Naive thymus-derived CD4-positive, alpha-beta T cell (primary cell): ENCODE measurements at regions not wholly inside any gene's neighbourhood (a gene's known extent, or its start where the extent isn't known, plus 50 kb on each side); places are given as distances from the start of the nearest gene placed in this dataset.
"Not testable (repeated sequence)": the region's sequence is repeated elsewhere in the genome, so short reads cannot be mapped to it uniquely, and the experiment has no call there.

Source experiments
- ATAC-seq: fragments of 150-1000 bp; cut with Tn5 transposase; 2 replicates; pipeline ENCODE4 v1.10.0; 2021; ENCODE audit warnings: mild to moderate bottlenecking, moderate library complexity
- CTCF ChIA-PET: fragments of 350-600 bp; sonication (Branson Sonifier 250); formaldehyde crosslinking; loops from one replicate; lab custom pipeline; 2021; ENCODE audit warnings: antibody characterized with exemption; lab: Charles Lee
- POLR2A ChIA-PET: fragments of 350-600 bp; sonication (Branson Sonifier 250); formaldehyde crosslinking; loops from one replicate; lab custom pipeline; 2021; ENCODE audit warnings: antibody characterized with exemption, inconsistent platforms; lab: Charles Lee
- DNase-seq, 9 donors: peaks; one replicate each; pipeline versions ENCODE4 v3.0.0 to v3.0.0-alpha.2; 2020 to 2022; ENCODE audit warnings: mixed read lengths in 1 of 9
- H3K27ac ChIP-seq: one replicate; pipeline ENCODE4 v1.7.0; 2013; ENCODE audit warnings: mild to moderate bottlenecking, low read depth, low read length, moderate library complexity
- H3K27me3 ChIP-seq, 2 donors: one replicate each; pipeline ENCODE4 v1.7.0; 2013; ENCODE audit warnings: low read length in 2 of 2, mild to moderate bottlenecking in 2 of 2, moderate library complexity in 2 of 2; ENCODE audit not compliant: control insufficient read depth in 2 of 2, insufficient read depth in 2 of 2
- H3K36me3 ChIP-seq, 3 experiments: 1 replicate in 2 of 3; 2 replicates in 1 of 3; pipeline ENCODE4 v1.7.0; 2013; ENCODE audit warnings: low read length in 3 of 3, mild to moderate bottlenecking in 3 of 3, moderate library complexity in 1 of 3; ENCODE audit not compliant: insufficient read depth in 3 of 3, control insufficient read depth in 2 of 3
- H3K4me1 ChIP-seq, 2 donors: one replicate each; pipeline ENCODE4 v1.7.0; 2013; ENCODE audit warnings: low read length in 2 of 2, mild to moderate bottlenecking in 2 of 2, moderate library complexity in 1 of 2; ENCODE audit not compliant: control insufficient read depth in 2 of 2, insufficient read depth in 2 of 2
- H3K4me3 ChIP-seq: 2 replicates; pipeline ENCODE4 v1.7.0; 2013; ENCODE audit warnings: mild to moderate bottlenecking, low read length
- H3K9me3 ChIP-seq, 3 experiments: 1 replicate in 2 of 3; 2 replicates in 1 of 3; pipeline ENCODE4 v1.7.0; 2013; ENCODE audit warnings: low read length in 3 of 3; ENCODE audit not compliant: control insufficient read depth in 2 of 3
- H3K27ac Mint-ChIP-seq, 9 donors: one replicate each; pipeline ENCODE4 v1.8.0; 2020 to 2022; ENCODE audit warnings: mixed read lengths in 9 of 9, mild to moderate bottlenecking in 8 of 9, moderate library complexity in 5 of 9, inconsistent platforms in 2 of 9
- H3K27me3 Mint-ChIP-seq, 5 donors: one replicate each; pipeline ENCODE4 v1.8.0; 2021 to 2022; ENCODE audit warnings: mixed read lengths in 5 of 5, mild to moderate bottlenecking in 1 of 5
- H3K36me3 Mint-ChIP-seq, 5 donors: one replicate each; pipeline ENCODE4 v1.8.0; 2020 to 2022; ENCODE audit warnings: mixed read lengths in 5 of 5, mild to moderate bottlenecking in 3 of 5, inconsistent platforms in 1 of 5
- H3K4me1 Mint-ChIP-seq, 7 donors: one replicate each; pipeline ENCODE4 v1.8.0; 2020 to 2022; ENCODE audit warnings: mixed read lengths in 7 of 7, mild to moderate bottlenecking in 3 of 7, inconsistent platforms in 1 of 7
- H3K4me3 Mint-ChIP-seq, 10 donors: one replicate each; pipeline ENCODE4 v1.8.0; 2020 to 2022; ENCODE audit warnings: mild to moderate bottlenecking in 10 of 10, mixed read lengths in 10 of 10, moderate library complexity in 6 of 10, inconsistent platforms in 2 of 10
- H3K9me3 Mint-ChIP-seq, 11 donors: one replicate each; pipeline ENCODE4 v1.8.0; 2020 to 2022; ENCODE audit warnings: mixed read lengths in 11 of 11, mild to moderate bottlenecking in 4 of 11, inconsistent platforms in 1 of 11, moderate library complexity in 1 of 11
- intact Hi-C, 2 donors: fragments of 100-400 bp; cut with micrococcal nuclease; formaldehyde crosslinking; loops; one replicate each; pipeline ENCODE4 v1.15.1; 2023

DNA sequence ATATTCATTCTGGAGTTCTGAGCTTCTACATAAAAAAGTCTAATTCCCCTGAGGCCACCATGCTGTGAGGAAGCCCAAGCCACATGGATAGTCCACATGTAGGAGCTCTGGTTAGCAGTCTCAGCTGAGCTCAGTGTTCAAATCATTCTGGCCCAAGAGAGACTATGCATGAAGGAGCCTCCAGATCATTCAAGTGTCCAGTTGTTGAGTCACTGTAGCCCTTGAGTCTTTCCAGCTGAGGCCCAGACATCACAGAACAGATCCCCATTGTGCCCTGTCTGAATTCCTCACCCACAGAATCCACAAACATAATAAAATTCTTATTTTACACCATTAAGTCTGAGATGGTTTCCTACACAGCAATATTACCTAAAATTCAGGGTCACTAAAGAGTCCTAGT is 107.0 kb upstream of the NGF start:
- Mint-ChIP-seq H3K36me3 (peaks cover 0 to 1% (median 0%) of the 10 kb centered on the region in 5 donors), H3K27ac (no peak overlapping the region), H3K4me3 (no peak overlapping the region)

DNA sequence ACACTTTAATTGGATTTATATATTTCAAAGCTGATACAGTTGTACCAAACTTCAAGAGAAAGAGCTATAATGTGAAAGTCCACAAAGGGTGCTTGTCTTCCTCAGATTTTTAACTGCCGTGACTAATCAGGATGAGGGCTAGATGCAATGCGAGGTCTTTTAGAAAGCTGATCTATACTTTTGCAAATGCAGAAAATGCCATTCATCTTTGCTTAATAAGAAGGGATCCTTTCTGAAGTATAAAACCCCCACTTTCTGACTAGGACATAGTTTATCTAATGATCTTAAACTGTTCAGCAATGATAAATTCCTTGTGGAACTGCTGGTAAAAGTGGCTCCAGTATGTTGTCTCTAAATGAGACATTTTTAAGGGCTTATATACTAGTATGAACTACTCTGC is 102.7 kb upstream of the NGF start:
- Mint-ChIP-seq H3K4me3 (no peak overlapping the region), H3K9me3 (peaks cover 0 to 5% (median 3%) of the 10 kb centered on the region in 11 donors), H3K4me1 (no peaks in the 10 kb centered on the region), H3K36me3 (peaks cover 0 to 3% (median 0%) of the 10 kb centered on the region in 5 donors), H3K27ac (no peak overlapping the region), H3K27me3 (peaks cover 2 to 19% (median 11%) of the 10 kb centered on the region in 5 donors)
- Histone ChIP-seq H3K4me1 (no peaks in the 10 kb centered on the region), H3K36me3 (no peaks in the 10 kb centered on the region), H3K27ac (no peak overlapping the region), H3K9me3 (no peaks in the 10 kb centered on the region), H3K27me3 (no peaks in the 10 kb centered on the region), H3K4me3 (no peak overlapping the region)
- DNase-seq (no peak), ATAC-seq (no peak)
- intact Hi-C loops = no loop called here
- ChIA-PET POLR2A (no interaction called here), CTCF (interaction anchor here (0.6 kb wide), 1 partner anchor 1772 kb away, joined by 4 read pairs; no protein-coding TSS in a partner anchor)

More for the DNA sequence above, 107.0 kb upstream of the NGF start:
- DNase-seq = no peak
- peaks cover 7 to 25% (median 13%) of the 10 kb centered on the region in 5 donors for H3K27me3 Mint-ChIP-seq
- POLR2A ChIA-PET = no interaction called here
- Histone ChIP-seq H3K4me1 (no peaks in the 10 kb centered on the region), H3K9me3 (no peaks in the 10 kb centered on the region), H3K4me3 (no peak overlapping the region), H3K27ac (no peak overlapping the region), H3K36me3 (no peaks in the 10 kb centered on the region), H3K27me3 (no peaks in the 10 kb centered on the region)
- CTCF ChIA-PET = no interaction called here
- peaks cover 0 to 5% (median under 1%) of the 10 kb centered on the region in 11 donors for H3K9me3 Mint-ChIP-seq
- intact Hi-C loops = no loop called here
- no peak for ATAC-seq
- H3K4me1 Mint-ChIP-seq = no peaks in the 10 kb centered on the region

DNA sequence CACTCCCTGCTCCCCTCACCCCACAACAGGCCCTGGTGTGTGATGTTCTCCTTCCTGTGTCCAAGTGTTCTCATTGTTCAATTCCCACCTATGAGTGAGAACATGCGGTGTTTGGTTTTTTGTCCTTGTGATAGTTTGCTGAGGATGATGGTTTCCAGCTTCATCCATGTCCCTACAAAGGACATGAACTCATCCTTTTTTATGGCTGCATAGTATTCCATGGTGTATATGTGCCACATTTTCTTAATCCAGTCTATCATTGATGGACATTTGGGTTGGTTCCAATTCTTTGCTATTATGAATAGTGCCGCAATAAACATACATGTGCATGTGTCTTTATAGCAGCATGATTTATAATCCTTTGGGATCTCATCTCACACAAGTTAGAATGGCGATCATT is 101.5 kb upstream of the NGF start:
- H3K4me3 Mint-ChIP-seq, CTCF ChIA-PET, H3K27ac Mint-ChIP-seq, H3K27ac ChIP-seq, H3K36me3 Mint-ChIP-seq, intact Hi-C loops, H3K9me3 Mint-ChIP-seq, H3K4me3 ChIP-seq, H3K27me3 ChIP-seq, H3K4me1 ChIP-seq, DNase-seq, H3K36me3 ChIP-seq, H3K4me1 Mint-ChIP-seq, POLR2A ChIA-PET, ATAC-seq, H3K9me3 ChIP-seq: not testable (repeated sequence)
- peaks cover 2 to 19% (median 11%) of the 10 kb centered on the region in 5 donors for H3K27me3 Mint-ChIP-seq

DNA sequence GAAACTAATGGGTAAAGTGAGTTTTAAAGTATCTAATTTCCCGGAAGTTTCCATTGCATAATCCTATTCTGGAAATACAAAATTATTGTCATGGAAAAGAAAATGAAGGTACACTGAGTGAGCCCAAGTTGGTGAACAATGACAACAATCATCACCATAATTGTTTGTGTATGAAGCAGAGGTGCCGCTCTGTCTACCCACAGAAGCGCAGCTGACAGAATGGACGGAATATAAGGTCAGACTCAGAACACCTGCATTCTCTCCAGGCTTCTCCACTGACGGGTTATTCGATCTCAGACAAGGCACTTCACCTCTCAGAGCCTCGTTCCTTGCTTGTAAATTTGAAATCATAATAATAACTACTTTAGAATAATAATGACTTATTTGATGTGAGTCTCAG is 99.1 kb upstream of the NGF start:
- Mint-ChIP-seq H3K9me3 (peaks cover 0 to 5% (median 4%) of the 10 kb centered on the region in 11 donors), H3K36me3 (peaks cover 0 to 3% (median 0%) of the 10 kb centered on the region in 5 donors)

DNA sequence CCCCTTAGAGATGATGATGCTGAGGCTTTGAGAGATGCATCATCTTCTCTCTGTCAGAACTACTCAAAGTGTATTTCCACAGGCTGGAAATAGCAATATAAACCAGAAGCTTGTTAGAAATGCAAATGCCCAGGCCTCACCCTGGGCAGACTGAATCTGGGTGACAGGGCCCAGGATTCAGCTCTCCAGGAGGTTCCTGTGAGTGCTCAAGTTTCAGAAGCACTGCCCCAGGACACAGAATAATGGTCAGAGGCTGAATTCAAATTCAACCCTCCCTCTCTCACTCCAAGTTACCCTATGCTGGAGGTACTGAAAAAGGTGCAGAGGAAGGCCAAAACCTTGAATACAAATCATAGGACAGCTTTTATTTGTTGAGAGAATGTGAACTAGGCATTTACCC is 98.5 kb upstream of the NGF start:
- Mint-ChIP-seq H3K4me3 (no peak overlapping the region), H3K9me3 (peaks cover 0 to 5% (median 3%) of the 10 kb centered on the region in 11 donors), H3K27me3 (peaks cover 2 to 20% (median 19%) of the 10 kb centered on the region in 5 donors), H3K27ac (no peak overlapping the region), H3K36me3 (peaks cover 0 to 3% (median 0%) of the 10 kb centered on the region in 5 donors), H3K4me1 (no peaks in the 10 kb centered on the region)
- Histone ChIP-seq H3K4me1 (no peaks in the 10 kb centered on the region), H3K27me3 (no peaks in the 10 kb centered on the region), H3K9me3 (no peaks in the 10 kb centered on the region), H3K4me3 (no peak overlapping the region), H3K36me3 (no peaks in the 10 kb centered on the region), H3K27ac (no peak overlapping the region)
- CTCF ChIA-PET = no interaction called here
- POLR2A ChIA-PET = no interaction called here
- DNase-seq = no peak
- intact Hi-C loops = no loop called here
- ATAC-seq = no peak

More for the DNA sequence above, 99.1 kb upstream of the NGF start:
- no peak overlapping the region for H3K27ac ChIP-seq
- H3K4me1 ChIP-seq = no peaks in the 10 kb centered on the region
- ATAC-seq (no peak), DNase-seq (no peak)
- Mint-ChIP-seq H3K27me3 (peaks cover 2 to 26% (median 15%) of the 10 kb centered on the region in 5 donors), H3K4me3 (no peak overlapping the region), H3K27ac (no peak overlapping the region), H3K4me1 (no peaks in the 10 kb centered on the region)
- POLR2A ChIA-PET = no interaction called here
- no peaks in the 10 kb centered on the region for H3K9me3 ChIP-seq
- intact Hi-C loops = no loop called here
- no peaks in the 10 kb centered on the region for H3K27me3 ChIP-seq
- no peaks in the 10 kb centered on the region for H3K36me3 ChIP-seq
- H3K4me3 ChIP-seq = no peak overlapping the region
- CTCF ChIA-PET = no interaction called here

DNA sequence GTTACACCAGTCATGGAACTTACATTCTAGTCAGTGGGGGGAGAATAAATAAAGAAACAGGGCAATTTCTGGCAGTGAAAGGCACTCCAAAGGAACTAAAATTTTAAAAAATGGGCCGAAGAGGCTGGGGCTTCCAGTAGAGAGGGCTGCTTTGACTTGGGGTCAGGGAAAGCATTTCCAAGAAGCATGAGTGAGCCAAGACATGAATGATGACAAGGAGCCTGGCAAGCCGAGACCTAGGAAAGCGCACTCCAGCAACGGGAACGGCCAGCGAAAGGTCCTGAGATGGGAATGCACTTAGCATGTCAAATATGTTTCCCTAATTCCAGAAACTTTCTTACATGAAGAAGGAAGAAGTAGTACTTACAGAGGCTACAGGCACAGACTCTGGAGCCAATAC is 95.4 kb upstream of the NGF start:
- ChIA-PET POLR2A (no interaction called here), CTCF (no interaction called here)
- no peak overlapping the region for H3K27ac ChIP-seq
- no peak overlapping the region for H3K4me3 ChIP-seq
- no peaks in the 10 kb centered on the region for H3K27me3 ChIP-seq
- DNase-seq = no peak
- Mint-ChIP-seq H3K9me3 (peaks cover 0 to 6% (median 0%) of the 10 kb centered on the region in 11 donors), H3K4me3 (no peak overlapping the region), H3K36me3 (no peaks in the 10 kb centered on the region), H3K4me1 (peaks cover 0 to 2% (median 0%) of the 10 kb centered on the region in 7 donors), H3K27me3 (peaks cover 0 to 26% (median 11%) of the 10 kb centered on the region in 5 donors), H3K27ac (no peak overlapping the region)
- H3K4me1 ChIP-seq = no peaks in the 10 kb centered on the region
- intact Hi-C loops = no loop called here
- H3K9me3 ChIP-seq = no peaks in the 10 kb centered on the region
- H3K36me3 ChIP-seq = no peaks in the 10 kb centered on the region
- ATAC-seq = no peak

DNA sequence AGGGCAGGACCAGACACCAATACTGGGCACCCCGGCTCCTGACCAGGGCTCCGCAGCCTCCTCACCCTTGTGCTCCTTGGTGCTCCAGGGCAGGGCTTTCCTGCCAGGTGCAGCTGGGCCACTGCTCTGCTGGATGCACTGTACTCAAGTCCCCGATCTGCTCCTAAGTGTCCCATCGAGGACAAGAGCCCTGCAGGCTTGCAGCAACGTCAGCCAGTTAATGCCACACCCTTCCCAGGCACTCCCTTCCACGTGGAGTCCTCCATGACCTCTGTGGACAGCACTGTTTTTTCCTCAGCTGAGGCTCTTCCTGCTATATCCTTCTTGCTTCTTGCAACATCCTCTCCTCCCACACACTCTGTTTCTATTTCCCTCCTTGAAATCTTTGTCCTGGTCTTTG is 94.0 kb upstream of the NGF start:
- Histone ChIP-seq H3K36me3 (no peaks in the 10 kb centered on the region), H3K4me3 (no peak overlapping the region), H3K9me3 (no peaks in the 10 kb centered on the region), H3K27me3 (no peaks in the 10 kb centered on the region), H3K4me1 (no peaks in the 10 kb centered on the region), H3K27ac (no peak overlapping the region)
- intact Hi-C loops = no loop called here
- CTCF ChIA-PET = no interaction called here
- no peak for DNase-seq
- Mint-ChIP-seq H3K36me3 (no peaks in the 10 kb centered on the region), H3K4me3 (no peak overlapping the region), H3K27ac (no peak overlapping the region), H3K27me3 (peaks cover 0 to 23% (median 11%) of the 10 kb centered on the region in 5 donors), H3K4me1 (peaks cover 0 to 2% (median 0%) of the 10 kb centered on the region in 7 donors), H3K9me3 (peaks cover 0 to 6% (median 0%) of the 10 kb centered on the region in 11 donors)
- ATAC-seq = no peak
- POLR2A ChIA-PET = no interaction called here
